ENCODE measurements at regions not wholly inside any gene's neighbourhood (a gene's known extent, or its start where the extent isn't known, plus 50 kb on each side); places are given as distances from the start of the nearest gene placed in this dataset.

DNA sequence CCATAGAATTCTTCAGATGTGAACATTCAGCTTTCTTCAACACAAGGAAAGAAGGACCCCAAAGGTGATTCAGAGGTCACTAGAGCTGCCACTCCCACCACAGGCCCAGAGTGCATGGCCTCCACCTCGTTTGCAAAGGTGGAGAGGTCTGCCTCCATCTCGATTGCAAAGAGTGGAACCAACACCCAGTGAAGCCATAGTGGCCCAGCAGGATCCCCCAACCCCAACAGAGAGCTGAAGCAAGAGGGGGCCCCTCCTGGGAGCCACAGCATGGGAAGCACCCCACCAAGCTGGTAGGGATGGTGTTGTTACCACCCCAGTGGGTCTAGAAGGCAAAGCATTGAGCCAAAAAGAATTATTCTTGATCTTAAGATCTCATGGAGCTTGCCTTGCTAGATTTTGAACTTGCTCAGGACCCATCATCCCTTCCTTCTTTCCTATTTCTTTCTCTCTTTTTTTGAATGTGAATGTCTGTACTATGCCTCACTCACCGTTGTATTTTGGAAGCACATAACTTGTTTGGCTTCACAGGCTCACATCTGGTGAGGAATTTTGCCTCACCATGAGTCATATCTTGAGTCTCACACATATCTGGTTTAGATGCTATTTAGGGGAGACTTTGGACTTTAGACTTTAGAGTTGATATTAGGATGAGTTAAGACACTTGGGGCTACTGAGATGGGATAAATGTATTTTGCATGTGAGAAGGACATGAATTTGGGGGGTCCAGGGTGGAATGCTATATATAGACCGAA, 119.2 kb downstream of the ANKRD60 start:
- no peak for DNase-seq
- no peaks in the 10 kb centered on the region; the same call in 1 of the 2 replicates for H3K27me3 ChIP-seq (ENCODE audit: control insufficient read depth, insufficient read depth, low read length)
- H3K36me3 ChIP-seq (replicated peaks; ENCODE audit: control insufficient read depth, insufficient read depth, low read length), result no peaks in the 10 kb centered on the region
- H3K4me3 ChIP-seq (ENCODE audit: insufficient read depth, low read depth, low read length), result no peak overlapping the region

DNA sequence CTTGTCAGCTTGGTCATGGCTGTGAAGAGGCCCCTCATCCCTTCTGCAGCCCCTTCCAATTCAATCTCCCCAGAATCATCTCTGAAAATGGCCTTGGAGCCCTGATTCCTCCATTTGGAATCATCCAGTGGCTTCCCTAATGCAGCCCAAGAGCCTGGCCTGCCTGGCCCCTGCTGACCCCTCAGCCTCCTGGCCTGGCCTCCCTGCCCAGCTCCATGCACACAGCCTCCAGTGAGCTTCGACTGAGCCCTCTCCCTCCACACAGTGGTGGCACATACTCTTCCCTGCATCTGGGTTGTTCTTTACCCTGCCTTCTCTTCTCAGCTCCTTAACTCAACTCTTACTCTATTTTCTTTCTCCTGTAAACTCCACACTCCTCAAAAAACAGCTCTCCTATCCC, 120.9 kb downstream of the ANKRD60 start:
- Histone ChIP-seq H3K27me3 (ENCODE audit: control insufficient read depth, insufficient read depth, low read length) (no peaks in the 10 kb centered on the region; the same call in 1 of the 2 replicates), H3K4me3 (ENCODE audit: insufficient read depth, low read depth, low read length) (no peak overlapping the region), H3K36me3 (replicated peaks; ENCODE audit: control insufficient read depth, insufficient read depth, low read length) (no peaks in the 10 kb centered on the region)
- DNase-seq, result no peak

DNA sequence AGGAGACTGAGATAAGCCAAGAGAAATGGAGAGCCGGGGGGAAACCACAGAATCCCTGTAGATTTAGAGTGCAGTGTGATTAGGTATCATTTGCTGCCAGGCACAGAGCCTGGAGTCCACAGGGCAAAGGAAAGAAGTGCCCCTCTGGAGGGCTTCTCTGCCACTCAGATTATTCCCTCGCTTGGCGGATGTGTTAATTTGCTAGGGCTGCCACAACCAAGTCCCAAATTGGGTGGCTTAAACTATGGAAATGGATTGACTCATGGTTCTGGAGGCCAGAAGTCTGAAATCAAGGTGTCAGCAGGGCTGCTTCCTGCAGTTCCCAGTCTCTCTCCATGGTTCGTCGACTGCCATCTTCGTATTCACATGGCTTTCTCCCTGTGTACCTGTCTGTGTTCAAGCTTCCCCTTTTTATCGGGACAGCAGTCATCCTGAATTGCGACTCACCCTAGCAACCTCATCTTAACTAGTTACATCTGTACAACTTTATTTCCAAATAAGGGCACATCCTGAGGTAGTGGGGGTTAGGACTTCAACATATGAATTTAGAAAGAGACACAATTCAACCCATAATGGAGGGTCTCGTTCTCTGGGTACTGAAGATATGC, 122.2 kb downstream of the ANKRD60 start:
- no peak for DNase-seq
- H3K4me3 ChIP-seq (ENCODE audit: insufficient read depth, low read depth, low read length), result no peak overlapping the region
- no peaks in the 10 kb centered on the region for H3K27me3 ChIP-seq (ENCODE audit: control insufficient read depth, insufficient read depth, low read length)
- no peaks in the 10 kb centered on the region for H3K36me3 ChIP-seq (replicated peaks; ENCODE audit: control insufficient read depth, insufficient read depth, low read length)

DNA sequence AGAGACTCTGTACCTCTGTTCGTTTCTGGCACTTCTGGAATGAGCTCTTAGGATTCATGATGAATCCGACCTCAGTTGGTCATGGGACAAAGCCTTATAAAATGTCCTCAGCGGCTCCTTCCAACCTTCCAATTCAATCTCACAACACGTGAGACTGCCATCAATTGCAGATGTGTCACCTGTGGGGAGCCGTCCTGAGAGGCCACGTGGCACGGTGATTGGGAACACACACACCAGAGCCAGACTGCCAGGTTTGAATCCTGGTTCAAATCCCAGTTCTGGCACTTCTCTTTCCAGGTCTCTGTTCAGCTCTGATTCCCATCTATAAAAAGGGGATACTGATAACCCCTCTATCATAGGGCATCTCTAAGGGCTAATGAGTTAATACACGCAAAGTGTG, 124.5 kb downstream of the ANKRD60 start:
- H3K4me3 ChIP-seq (ENCODE audit: insufficient read depth, low read depth, low read length), result no peak overlapping the region
- DNase-seq, result no peak
- H3K27me3 ChIP-seq (ENCODE audit: control insufficient read depth, insufficient read depth, low read length), result no peaks in the 10 kb centered on the region
- no peaks in the 10 kb centered on the region for H3K36me3 ChIP-seq (replicated peaks; ENCODE audit: control insufficient read depth, insufficient read depth, low read length)

DNA sequence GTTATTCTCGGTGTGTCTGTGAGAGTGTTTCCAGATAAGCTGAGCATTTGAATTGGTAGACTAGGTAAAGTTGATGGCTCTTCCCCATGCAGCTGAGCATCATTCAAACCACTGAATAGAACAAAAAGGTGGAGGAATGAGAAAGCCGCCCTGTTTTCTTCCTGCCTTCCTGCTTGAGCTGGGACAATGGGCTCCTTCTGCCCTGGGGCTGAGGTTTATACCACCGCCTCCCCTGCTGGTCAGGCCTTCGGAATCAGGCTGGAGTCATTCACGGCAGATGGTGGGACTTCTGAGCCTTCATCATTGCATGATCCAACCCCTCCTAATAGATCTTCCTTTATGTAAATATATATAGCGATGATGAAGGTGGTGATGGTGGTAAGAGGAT, 124.9 kb downstream of the ANKRD60 start:
- DNase-seq, result no peak
- Histone ChIP-seq H3K27me3 (ENCODE audit: control insufficient read depth, insufficient read depth, low read length) (no peaks in the 10 kb centered on the region), H3K36me3 (replicated peaks; ENCODE audit: control insufficient read depth, insufficient read depth, low read length) (no peaks in the 10 kb centered on the region), H3K4me3 (ENCODE audit: insufficient read depth, low read depth, low read length) (no peak overlapping the region)

DNA sequence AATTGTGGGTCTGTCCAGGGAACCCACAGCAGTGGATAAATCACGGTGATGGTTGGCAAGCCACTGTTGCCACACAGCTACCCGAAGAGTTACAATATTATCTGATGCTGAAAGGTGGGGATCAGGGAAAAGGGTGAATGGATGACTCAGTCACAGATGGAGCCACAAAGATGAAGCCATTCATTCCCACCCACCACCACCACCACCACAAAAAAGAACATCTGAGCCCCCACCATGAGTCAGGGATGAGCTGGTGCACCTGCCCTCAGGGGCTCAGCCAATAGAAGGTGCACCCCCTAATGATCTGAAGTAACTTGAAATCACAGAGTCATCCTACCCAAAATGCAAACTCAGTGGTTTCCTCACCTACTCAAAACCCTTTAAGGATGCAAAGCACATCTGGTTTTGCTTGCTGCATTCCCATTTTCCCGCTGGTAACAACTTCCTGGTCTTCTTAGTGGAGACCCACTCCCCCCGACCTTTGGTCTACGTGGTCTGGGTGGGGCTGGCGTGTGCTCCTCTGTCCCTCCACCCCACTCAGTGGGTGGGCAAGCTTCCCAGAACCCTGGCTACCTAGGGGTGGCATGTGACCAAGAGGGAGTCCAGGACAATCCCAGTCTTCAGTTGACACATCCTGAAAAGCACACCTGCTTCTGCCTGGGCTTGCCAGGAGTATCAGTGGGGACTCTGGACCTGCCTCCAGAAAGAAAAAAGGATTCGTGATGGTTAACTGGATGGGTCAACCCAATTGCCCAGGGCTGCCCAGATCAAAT, 125.5 kb downstream of the ANKRD60 start:
- no peak overlapping the region for H3K4me3 ChIP-seq (ENCODE audit: insufficient read depth, low read depth, low read length)
- no peaks in the 10 kb centered on the region for H3K36me3 ChIP-seq (replicated peaks; ENCODE audit: control insufficient read depth, insufficient read depth, low read length)
- no peak for DNase-seq
- no peaks in the 10 kb centered on the region for H3K27me3 ChIP-seq (ENCODE audit: control insufficient read depth, insufficient read depth, low read length)

DNA sequence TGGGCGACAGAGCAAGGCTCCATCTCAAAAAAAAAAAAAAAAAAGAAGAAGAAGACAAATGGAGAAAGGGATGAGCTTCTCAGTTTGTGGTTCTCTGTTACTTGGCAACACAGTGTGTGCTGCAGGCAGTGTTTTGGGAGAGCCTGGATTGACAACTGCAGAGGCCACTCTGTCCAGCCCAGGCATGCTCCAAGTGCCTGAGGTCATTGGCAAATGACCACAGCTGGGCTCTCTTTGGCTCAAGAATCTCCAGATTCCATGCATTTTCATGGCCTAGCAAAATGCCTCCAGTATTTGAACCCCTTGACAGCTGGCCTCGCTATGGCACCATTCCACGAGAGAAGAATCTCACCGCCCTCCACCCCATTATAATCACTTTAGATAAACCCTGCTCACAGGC, 126.2 kb downstream of the ANKRD60 start:
- Histone ChIP-seq H3K36me3 (replicated peaks; ENCODE audit: control insufficient read depth, insufficient read depth, low read length) (no peaks in the 10 kb centered on the region), H3K4me3 (ENCODE audit: insufficient read depth, low read depth, low read length) (no peak overlapping the region), H3K27me3 (ENCODE audit: control insufficient read depth, insufficient read depth, low read length) (no peaks in the 10 kb centered on the region)
- no peak for DNase-seq

DNA sequence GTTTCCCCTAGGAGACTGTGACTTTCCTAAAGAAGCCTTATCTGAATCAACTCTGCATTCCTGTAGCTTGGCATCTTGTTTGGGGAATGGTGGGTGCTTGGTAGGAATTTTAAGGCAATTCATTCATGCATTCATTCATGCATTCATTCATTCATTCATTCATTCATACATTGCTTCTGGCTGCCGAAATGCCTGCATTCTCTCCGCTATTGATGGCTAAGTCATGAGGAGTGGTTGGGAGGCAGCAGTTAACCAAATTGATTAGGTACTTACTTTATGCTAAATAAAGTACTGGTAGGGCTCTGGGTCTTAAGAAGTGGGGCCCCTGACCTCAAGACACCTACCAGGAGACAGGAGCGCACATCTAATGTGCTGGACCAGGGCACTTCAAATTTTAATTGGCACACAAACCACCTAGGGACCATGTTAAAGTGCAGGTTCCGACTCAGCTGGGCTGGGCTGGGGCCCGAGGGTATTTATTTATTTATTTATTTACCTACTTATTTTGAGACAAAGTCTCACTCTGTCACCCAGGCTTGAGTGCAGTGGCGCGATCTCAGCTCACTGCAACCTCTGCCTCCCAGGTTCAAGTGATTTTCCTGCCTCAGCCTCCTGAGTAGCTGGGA, 127.6 kb downstream of the ANKRD60 start:
- Histone ChIP-seq H3K27me3 (ENCODE audit: control insufficient read depth, insufficient read depth, low read length) (no peaks in the 10 kb centered on the region), H3K4me3 (ENCODE audit: insufficient read depth, low read depth, low read length) (no peak overlapping the region), H3K36me3 (replicated peaks; ENCODE audit: control insufficient read depth, insufficient read depth, low read length) (no peaks in the 10 kb centered on the region)
- no peak for DNase-seq

DNA sequence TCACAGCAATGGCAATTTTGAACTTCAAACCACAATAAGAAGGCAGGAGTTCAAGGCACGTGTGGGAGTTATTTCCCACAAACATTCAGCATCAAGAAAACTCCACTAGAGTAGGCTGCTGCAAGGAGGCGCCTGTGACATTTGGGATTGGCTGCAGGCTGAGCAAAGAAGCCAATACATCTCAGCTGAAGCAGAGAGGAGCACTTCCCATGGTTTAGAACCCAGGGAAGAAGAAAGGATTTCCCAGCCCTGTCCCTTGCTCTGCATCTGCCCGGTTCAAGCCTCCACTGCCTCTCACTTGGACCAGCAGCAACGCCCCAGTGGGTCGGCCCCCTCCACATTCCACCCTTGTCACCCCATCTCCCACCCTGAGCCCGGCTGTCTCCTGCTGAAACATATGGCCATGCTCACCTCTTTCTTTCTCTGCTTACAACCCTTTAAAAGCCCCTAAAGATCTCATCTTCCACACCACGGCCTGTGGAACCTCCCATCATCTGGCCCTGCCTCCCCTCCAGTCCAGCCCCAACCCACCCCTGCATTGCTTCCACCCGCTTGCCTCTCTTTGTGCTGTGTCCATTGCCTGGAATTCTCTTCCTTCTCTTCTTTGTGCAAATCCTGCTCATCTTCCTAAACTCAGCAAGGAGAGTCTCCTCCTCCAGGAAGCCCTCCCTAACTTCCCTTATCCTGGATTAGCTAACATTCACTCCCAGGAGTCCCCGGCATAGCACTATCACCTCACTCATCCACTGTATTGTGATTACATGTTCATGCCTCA, 128.3 kb downstream of the ANKRD60 start:
- no peak for DNase-seq
- no peaks in the 10 kb centered on the region for H3K27me3 ChIP-seq (ENCODE audit: control insufficient read depth, insufficient read depth, low read length)

DNA sequence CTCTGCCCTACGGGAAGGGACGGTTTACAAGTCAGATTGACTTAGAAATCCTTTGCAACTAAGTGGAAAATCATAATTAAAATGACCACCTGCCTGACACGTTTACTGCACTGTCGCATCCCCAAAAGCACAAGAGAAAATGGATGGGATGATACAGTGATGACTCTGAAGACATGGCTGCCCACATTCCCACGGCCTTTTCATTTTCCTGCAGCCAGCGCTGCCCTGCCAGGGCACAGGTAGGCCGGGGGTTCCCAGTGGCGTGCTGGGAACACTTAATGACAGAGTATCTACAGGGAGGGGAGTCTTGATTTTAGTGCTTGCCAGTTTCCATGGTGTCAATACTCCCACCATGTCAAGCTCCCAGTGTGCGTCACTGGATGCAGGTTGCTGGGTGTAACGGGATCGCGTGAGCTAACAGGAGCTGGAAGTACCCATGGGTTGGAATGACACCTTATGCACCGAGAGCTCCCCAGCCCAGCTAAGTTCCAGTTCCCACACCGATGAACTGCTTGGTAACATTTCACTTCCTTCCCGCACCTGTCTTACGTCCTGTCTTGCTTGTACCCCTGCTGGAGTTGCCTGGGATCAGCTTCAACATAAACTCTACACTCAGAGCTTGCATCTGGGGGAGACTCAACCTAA, 129.0 kb downstream of the ANKRD60 start:
- no peaks in the 10 kb centered on the region for H3K36me3 ChIP-seq (replicated peaks; ENCODE audit: control insufficient read depth, insufficient read depth, low read length)
- H3K4me3 ChIP-seq (ENCODE audit: insufficient read depth, low read depth, low read length), result no peak overlapping the region
- no peak for DNase-seq
- H3K27me3 ChIP-seq (ENCODE audit: control insufficient read depth, insufficient read depth, low read length), result no peaks in the 10 kb centered on the region

More for the DNA sequence above, 128.3 kb downstream of the ANKRD60 start:
- Histone ChIP-seq H3K4me3 (ENCODE audit: insufficient read depth, low read depth, low read length) (no peak overlapping the region), H3K36me3 (replicated peaks; ENCODE audit: control insufficient read depth, insufficient read depth, low read length) (no peaks in the 10 kb centered on the region)

DNA sequence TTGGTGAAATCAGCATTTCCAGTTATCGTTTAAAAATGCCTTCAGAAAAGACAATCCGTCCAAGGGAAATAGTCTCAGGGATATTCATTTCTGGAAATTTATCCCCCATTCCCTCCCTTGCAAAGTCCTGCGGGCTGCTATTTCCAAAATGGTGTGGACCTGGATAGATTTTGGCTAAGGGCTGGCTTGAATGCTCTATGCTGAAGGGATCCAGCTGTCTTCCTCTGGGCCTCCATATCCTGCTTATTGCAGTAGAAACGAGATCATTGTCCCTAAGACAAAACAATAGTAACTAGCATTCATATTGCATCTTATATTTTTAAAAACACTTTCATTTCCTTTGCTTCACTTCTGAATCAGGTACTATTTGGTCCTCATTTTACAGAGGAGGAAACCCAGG, 129.9 kb downstream of the ANKRD60 start:
- Histone ChIP-seq H3K4me3 (ENCODE audit: insufficient read depth, low read depth, low read length) (no peak overlapping the region), H3K36me3 (replicated peaks; ENCODE audit: control insufficient read depth, insufficient read depth, low read length) (no peaks in the 10 kb centered on the region), H3K27me3 (ENCODE audit: control insufficient read depth, insufficient read depth, low read length) (no peaks in the 10 kb centered on the region)
- no peak for DNase-seq

DNA sequence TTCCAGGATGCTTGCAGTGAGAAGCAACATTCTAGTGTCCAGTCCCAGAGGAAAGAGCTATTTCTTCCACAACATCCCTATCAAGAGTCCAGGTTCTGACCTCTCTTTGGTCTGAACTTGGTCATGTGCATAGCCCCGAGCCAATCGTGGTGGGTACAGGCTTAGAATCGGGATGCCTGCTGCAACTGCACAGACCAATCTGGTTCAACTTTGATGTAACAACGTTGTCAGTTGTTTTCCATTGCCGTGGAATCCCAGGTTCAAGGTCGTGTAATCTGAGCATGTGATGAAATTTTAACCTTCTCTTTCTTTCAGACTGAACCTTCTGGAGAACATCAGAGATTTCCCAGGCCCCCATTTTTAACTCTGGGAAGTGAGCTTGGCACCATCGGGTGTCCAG, 130.5 kb downstream of the ANKRD60 start:
- H3K4me3 ChIP-seq (ENCODE audit: insufficient read depth, low read depth, low read length), result no peak overlapping the region
- no peak for DNase-seq
- no peaks in the 10 kb centered on the region for H3K27me3 ChIP-seq (ENCODE audit: control insufficient read depth, insufficient read depth, low read length)
- H3K36me3 ChIP-seq (replicated peaks; ENCODE audit: control insufficient read depth, insufficient read depth, low read length), result no peaks in the 10 kb centered on the region

DNA sequence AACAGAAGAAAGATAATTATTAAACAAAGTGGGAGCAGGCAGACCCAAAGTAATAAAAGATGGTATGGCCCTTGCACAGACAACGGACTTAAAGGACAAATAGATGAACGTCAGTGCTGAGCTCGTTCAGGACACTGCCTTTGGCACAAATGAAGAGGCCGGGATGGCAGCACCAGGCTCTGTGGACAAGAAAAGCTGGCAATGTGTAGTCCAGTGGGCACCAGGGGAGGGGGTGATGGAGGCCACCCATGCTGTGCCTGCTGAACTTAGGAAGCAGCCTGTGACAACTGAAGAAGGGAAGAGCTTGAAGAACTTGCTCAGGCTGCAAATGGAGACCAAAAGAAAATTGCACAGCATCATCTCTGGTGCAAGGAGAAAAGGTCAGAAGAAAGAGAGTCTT, 131.0 kb downstream of the ANKRD60 start:
- Histone ChIP-seq H3K36me3 (replicated peaks; ENCODE audit: control insufficient read depth, insufficient read depth, low read length) (no peaks in the 10 kb centered on the region), H3K27me3 (ENCODE audit: control insufficient read depth, insufficient read depth, low read length) (no peaks in the 10 kb centered on the region), H3K4me3 (ENCODE audit: insufficient read depth, low read depth, low read length) (no peak overlapping the region)
- no peak for DNase-seq
